ENCODE measurements at regions not wholly inside any gene's neighbourhood (a gene's known extent, or its start where the extent isn't known, plus 50 kb on each side); places are given as distances from the start of the nearest gene placed in this dataset.

DNA sequence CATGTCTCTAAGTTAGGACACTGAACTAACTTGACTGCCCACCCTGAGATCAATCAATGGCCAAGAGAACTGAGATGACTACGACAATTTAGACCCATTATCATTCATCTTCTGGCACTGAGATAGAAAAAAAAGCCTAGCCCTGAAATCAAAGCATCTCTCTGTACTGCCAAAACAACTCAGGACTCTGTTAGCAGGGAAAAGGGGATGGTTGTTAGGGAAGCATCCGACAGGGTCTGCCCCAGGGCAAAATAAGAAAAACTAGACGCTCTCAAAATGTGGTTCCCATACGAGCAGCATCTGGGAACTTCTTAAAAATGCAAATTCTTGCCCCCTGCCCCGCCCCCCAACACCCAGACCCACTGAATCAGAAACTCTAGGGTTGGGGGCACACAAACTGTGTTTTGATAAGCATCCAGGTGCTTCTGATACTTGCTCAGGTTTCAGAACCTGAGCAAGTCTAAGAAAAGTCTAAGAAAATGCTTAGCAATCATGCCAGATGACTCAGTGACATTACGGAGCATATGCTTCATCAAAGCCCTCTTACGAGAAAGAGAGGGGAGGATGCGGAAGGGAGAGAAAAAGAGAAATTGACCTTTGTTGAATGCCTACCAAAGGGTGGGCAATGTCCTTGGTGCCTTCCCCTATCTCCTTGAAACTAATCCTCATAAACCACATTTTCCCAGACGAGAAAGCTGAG is 172.8 kb upstream of the HES1 start:
- H3K14ac ChIP-seq (ENCODE audit: insufficient read depth, low read length): no peak overlapping the region
- no peak overlapping the region for H3K9ac ChIP-seq (ENCODE audit: extremely low read depth, insufficient read length, low read length)
- H3T11ph ChIP-seq (ENCODE audit: low read length): no peak overlapping the region
- H3K79me2 ChIP-seq (ENCODE audit: insufficient read depth, low read length): no peaks in the 10 kb centered on the region
- peaks cover 80% of the 10 kb centered on the region for H3K27me3 Mint-ChIP-seq (ENCODE audit: low read depth)
- no peak overlapping the region for H3K4me2 ChIP-seq (ENCODE audit: insufficient read depth, insufficient read length, low read length)
- H3K23me2 ChIP-seq (ENCODE audit: insufficient read length, low read depth, low read length, poor library complexity, severe bottlenecking): no peaks in the 10 kb centered on the region
- no peak overlapping the region for H2BK12ac ChIP-seq (ENCODE audit: insufficient read length, low read depth, low read length)
- H4K5ac ChIP-seq (ENCODE audit: insufficient read length, low read depth, low read length): no peak overlapping the region
- H2BK15ac ChIP-seq (ENCODE audit: low read depth, low read length): no peak overlapping the region
- H3K9me3 Mint-ChIP-seq: no peaks in the 10 kb centered on the region; a peak in 2 of 5 replicates
- no peak overlapping the region for H2AFZ ChIP-seq (ENCODE audit: low read length)
- H3K4ac ChIP-seq (ENCODE audit: low read depth, low read length): no peak overlapping the region
- no peak overlapping the region for H2AK5ac ChIP-seq (ENCODE audit: insufficient read length, low read length)
- H3K27me3 ChIP-seq (ENCODE audit: insufficient read depth, low read length): peaks cover 35% of the 10 kb centered on the region; the same call in 1 of the 2 replicates
- H3K56ac ChIP-seq (ENCODE audit: insufficient read length, low read depth, low read length): no peak overlapping the region
- no peaks in the 10 kb centered on the region for H3K4me1 ChIP-seq (ENCODE audit: insufficient read depth, low read length)
- H4K20me1 ChIP-seq (ENCODE audit: control insufficient read depth, insufficient read depth, insufficient read length): no peaks in the 10 kb centered on the region
- no peak overlapping the region for H3K23ac ChIP-seq (ENCODE audit: insufficient read length, low read depth, low read length)
- H3K27ac Mint-ChIP-seq: no peak overlapping the region
- WGBS (ENCODE audit: extremely low coverage, insufficient read length, low lambda C conversion rate): no CpG with 5 or more reads among the region's 9 CpGs
- H3K79me1 ChIP-seq (ENCODE audit: insufficient read depth, low read depth, low read length, poor library complexity, severe bottlenecking): no peaks in the 10 kb centered on the region
- TF ChIP-seq, protein P1, sequence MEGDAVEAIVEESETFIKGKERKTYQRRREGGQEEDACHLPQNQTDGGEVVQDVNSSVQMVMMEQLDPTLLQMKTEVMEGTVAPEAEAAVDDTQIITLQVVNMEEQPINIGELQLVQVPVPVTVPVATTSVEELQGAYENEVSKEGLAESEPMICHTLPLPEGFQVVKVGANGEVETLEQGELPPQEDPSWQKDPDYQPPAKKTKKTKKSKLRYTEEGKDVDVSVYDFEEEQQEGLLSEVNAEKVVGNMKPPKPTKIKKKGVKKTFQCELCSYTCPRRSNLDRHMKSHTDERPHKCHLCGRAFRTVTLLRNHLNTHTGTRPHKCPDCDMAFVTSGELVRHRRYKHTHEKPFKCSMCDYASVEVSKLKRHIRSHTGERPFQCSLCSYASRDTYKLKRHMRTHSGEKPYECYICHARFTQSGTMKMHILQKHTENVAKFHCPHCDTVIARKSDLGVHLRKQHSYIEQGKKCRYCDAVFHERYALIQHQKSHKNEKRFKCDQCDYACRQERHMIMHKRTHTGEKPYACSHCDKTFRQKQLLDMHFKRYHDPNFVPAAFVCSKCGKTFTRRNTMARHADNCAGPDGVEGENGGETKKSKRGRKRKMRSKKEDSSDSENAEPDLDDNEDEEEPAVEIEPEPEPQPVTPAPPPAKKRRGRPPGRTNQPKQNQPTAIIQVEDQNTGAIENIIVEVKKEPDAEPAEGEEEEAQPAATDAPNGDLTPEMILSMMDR (conservative IDR thresholded peaks at IDR 0.05): no peak
- H4K8ac ChIP-seq (replicated peaks; ENCODE audit: insufficient read length, low read depth, low read length): no peak overlapping the region
- no peak overlapping the region for H2BK20ac ChIP-seq (ENCODE audit: low read depth, low read length, poor library complexity, severe bottlenecking)
- no peak overlapping the region for H3K27ac ChIP-seq (ENCODE audit: insufficient read length, low read depth, low read length)
- H3K4me1 Mint-ChIP-seq: peaks cover 13 to 22% of the 10 kb centered on the region in 2 experiments
- no peak overlapping the region for H3K18ac ChIP-seq (ENCODE audit: insufficient read length, low read depth, low read length)
- no peaks in the 10 kb centered on the region for H3K36me3 Mint-ChIP-seq (ENCODE audit: insufficient read depth in 1 of 3, low read depth in 3 of 3)
- H2BK120ac ChIP-seq (ENCODE audit: low read depth, low read length, poor library complexity, severe bottlenecking): no peak overlapping the region
- H3K4me3 Mint-ChIP-seq: no peak overlapping the region
- H4K91ac ChIP-seq (ENCODE audit: insufficient read length, low read depth, low read length): no peak overlapping the region
- no peak overlapping the region for H2BK5ac ChIP-seq (ENCODE audit: insufficient read length, low read length)
- H3K9me3 ChIP-seq (ENCODE audit: control insufficient read depth, low read depth, low read length): no peaks in the 10 kb centered on the region
- DNase-seq: no peak

All from H9 (cell line).